Astrocyte (in vitro differentiated cells and primary cell): ENCODE measurements at regions not wholly inside any gene's neighbourhood (a gene's known extent, or its start where the extent isn't known, plus 50 kb on each side); places are given as distances from the start of the nearest gene placed in this dataset.

ENCODE experiments used
- DNase-seq: peaks from one replicate; pipeline ENCODE4 v3.0.0-alpha.2; 2010; ENCODE audit warnings: low read depth
- FAIRE-seq: peaks from 2 replicates; lab custom pipeline; 2011; peaks lifted over from hg19 to GRCh38; lab: Jason Lieb, UNC
- H2AFZ ChIP-seq: 2 replicates; pipeline ENCODE4 v1.6.0; 2012; ENCODE audit warnings: low read depth, low read length, inconsistent platforms
- H3K27ac ChIP-seq: 2 replicates; pipeline ENCODE4 v1.5.1; 2011; ENCODE audit warnings: low read depth, low read length, inconsistent platforms
- H3K27me3 ChIP-seq: 2 replicates; pipeline ENCODE4 v1.6.0; 2011; ENCODE audit warnings: low read length, inconsistent platforms; ENCODE audit not compliant: insufficient read depth
- H3K36me3 ChIP-seq: 2 replicates; pipeline ENCODE4 v1.5.1; 2011; ENCODE audit warnings: low read length, inconsistent platforms; ENCODE audit not compliant: insufficient read depth
- H3K4me1 ChIP-seq: 2 replicates; pipeline ENCODE4 v1.5.1; 2011; ENCODE audit warnings: low read length, inconsistent platforms; ENCODE audit not compliant: insufficient read depth
- H3K4me2 ChIP-seq: 2 replicates; pipeline ENCODE4 v1.6.0; 2012; ENCODE audit warnings: low read length, inconsistent platforms
- H3K4me3 ChIP-seq: 2 replicates; pipeline ENCODE4 v1.5.1; 2011; ENCODE audit warnings: low read depth, mild to moderate bottlenecking, low read length, inconsistent platforms; ENCODE audit not compliant: insufficient read depth
- H3K79me2 ChIP-seq: 2 replicates; pipeline ENCODE4 v1.6.0; 2012; ENCODE audit warnings: mild to moderate bottlenecking, low read length, inconsistent platforms; ENCODE audit not compliant: insufficient read depth
- H3K9ac ChIP-seq: 2 replicates; pipeline ENCODE4 v1.6.0; 2012; ENCODE audit warnings: mild to moderate bottlenecking, low read length, inconsistent platforms
- H3K9me3 ChIP-seq: 2 replicates; pipeline ENCODE4 v1.5.1; 2012; ENCODE audit warnings: low read depth, mild to moderate bottlenecking, low read length, inconsistent platforms; ENCODE audit not compliant: insufficient read depth
- H4K20me1 ChIP-seq: 2 replicates; pipeline ENCODE4 v1.6.0; 2012; ENCODE audit warnings: low read length, inconsistent platforms; ENCODE audit not compliant: insufficient read depth
- H3K27ac Mint-ChIP-seq: one replicate; pipeline ENCODE4 v1.8.0; 2021; ENCODE audit warnings: mild to moderate bottlenecking, mixed read lengths; ENCODE audit not compliant: unreplicated experiment
- H3K27me3 Mint-ChIP-seq: one replicate; pipeline ENCODE4 v1.8.0; 2021; ENCODE audit warnings: low read depth, mixed read lengths; ENCODE audit not compliant: unreplicated experiment
- H3K36me3 Mint-ChIP-seq: one replicate; pipeline ENCODE4 v1.8.0; 2021; ENCODE audit warnings: low read depth, mixed read lengths; ENCODE audit not compliant: unreplicated experiment
- H3K4me1 Mint-ChIP-seq: one replicate; pipeline ENCODE4 v1.8.0; 2021; ENCODE audit warnings: low read depth, mixed read lengths; ENCODE audit not compliant: unreplicated experiment
- H3K4me3 Mint-ChIP-seq: one replicate; pipeline ENCODE4 v1.8.0; 2021; ENCODE audit warnings: mild to moderate bottlenecking, moderate library complexity, mixed read lengths; ENCODE audit not compliant: unreplicated experiment
- H3K9me3 Mint-ChIP-seq: one replicate; pipeline ENCODE4 v1.8.0; 2021; ENCODE audit warnings: mild to moderate bottlenecking, mixed read lengths; ENCODE audit not compliant: unreplicated experiment
- EZH2 ChIP-seq: IDR thresholded peaks from 2 replicates; pipeline ENCODE4 v1.6.1; 2012; ENCODE audit warnings: mild to moderate bottlenecking, low read length, inconsistent platforms; ENCODE audit not compliant: insufficient read depth
- TF ChIP-seq, protein P1 (sequence below): IDR thresholded peaks from 2 replicates; pipeline ENCODE4 v1.5.1; 2011; ENCODE audit warnings: low read depth, mild to moderate bottlenecking, inconsistent platforms, low read length, moderate library complexity; ENCODE audit not compliant: insufficient read depth

DNA sequence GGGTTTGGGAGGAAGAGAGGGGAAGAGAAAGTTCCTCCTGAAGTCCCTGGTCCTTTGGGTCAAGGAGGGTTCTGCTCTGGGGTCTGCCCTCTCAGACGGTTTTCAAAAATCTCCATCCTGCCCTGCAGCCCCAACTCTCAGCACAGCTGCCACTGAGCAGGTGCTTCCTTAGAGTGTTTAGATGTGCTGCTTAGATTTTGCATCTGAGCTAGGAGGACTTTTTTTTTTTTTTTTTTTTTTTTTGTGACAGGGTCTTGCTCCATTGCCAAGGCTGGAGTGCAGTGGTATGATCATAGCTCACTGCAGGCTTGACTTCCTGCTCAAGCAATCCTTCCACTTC, 324.9 kb upstream of the POU3F1 start:
- H3K4me3 Mint-ChIP-seq, result no peak overlapping the region
- H3K27me3 Mint-ChIP-seq, result peaks cover 13% of the 10 kb centered on the region
- Histone ChIP-seq H3K9ac (no peak overlapping the region), H3K27me3 (peaks cover 2% of the 10 kb centered on the region), H4K20me1 (no peaks in the 10 kb centered on the region), H3K27ac (no peak overlapping the region), H3K4me2 (no peak overlapping the region), H3K4me3 (no peak overlapping the region), H3K4me1 (no peaks in the 10 kb centered on the region), H3K36me3 (no peaks in the 10 kb centered on the region), H3K79me2 (no peaks in the 10 kb centered on the region), H3K9me3 (peaks cover 6% of the 10 kb centered on the region), H2AFZ (no peak overlapping the region)
- TF ChIP-seq, protein P1, sequence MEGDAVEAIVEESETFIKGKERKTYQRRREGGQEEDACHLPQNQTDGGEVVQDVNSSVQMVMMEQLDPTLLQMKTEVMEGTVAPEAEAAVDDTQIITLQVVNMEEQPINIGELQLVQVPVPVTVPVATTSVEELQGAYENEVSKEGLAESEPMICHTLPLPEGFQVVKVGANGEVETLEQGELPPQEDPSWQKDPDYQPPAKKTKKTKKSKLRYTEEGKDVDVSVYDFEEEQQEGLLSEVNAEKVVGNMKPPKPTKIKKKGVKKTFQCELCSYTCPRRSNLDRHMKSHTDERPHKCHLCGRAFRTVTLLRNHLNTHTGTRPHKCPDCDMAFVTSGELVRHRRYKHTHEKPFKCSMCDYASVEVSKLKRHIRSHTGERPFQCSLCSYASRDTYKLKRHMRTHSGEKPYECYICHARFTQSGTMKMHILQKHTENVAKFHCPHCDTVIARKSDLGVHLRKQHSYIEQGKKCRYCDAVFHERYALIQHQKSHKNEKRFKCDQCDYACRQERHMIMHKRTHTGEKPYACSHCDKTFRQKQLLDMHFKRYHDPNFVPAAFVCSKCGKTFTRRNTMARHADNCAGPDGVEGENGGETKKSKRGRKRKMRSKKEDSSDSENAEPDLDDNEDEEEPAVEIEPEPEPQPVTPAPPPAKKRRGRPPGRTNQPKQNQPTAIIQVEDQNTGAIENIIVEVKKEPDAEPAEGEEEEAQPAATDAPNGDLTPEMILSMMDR, result no peak
- TF ChIP-seq EZH2, result no peak
- peaks cover 18% of the 10 kb centered on the region for H3K9me3 Mint-ChIP-seq
- H3K27ac Mint-ChIP-seq, result no peak overlapping the region
- FAIRE-seq, result no peak
- no peaks in the 10 kb centered on the region for H3K4me1 Mint-ChIP-seq
- H3K36me3 Mint-ChIP-seq, result no peaks in the 10 kb centered on the region
- no peak for DNase-seq

DNA sequence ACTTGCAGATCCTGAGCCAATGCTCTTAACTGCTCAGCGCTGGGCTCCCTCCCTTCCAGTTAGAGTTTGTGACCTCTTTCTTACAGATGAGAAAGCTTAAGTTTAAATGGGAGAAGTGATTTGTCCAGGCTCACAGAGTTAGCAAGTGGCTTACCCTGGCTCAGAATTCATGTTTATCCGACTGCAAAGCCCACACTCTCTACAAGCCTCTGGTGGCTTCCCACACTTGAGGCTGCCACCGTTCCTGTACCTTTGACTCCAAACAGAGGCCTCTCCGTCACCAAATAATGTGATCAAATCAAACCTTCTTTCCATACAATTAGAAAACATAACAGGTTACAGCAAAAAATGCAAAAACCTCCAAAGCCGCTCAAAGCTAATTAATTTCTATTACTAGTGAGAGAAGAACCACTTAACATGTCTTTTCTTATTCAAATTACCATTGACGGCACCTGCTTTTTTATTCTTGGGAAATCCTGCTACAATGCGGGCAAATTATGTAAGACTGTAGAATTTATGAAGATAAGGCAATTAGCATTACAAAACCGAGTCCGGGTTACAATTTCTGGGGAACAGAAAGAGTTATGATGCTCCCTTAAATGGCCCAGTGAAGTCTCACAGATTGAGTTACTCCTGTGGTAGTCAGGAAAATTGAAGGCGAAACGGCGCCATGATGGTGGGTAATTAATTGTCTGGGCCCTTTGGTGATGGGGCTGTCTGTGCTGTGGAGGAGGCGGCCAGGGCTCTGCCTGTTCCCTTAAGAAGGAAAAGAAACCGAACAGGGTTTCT, 324.3 kb upstream of the POU3F1 start:
- FAIRE-seq (no peak), DNase-seq (no peak)
- Histone ChIP-seq H4K20me1 (no peaks in the 10 kb centered on the region), H2AFZ (no peak overlapping the region), H3K4me1 (no peaks in the 10 kb centered on the region), H3K27me3 (peaks cover 2% of the 10 kb centered on the region), H3K36me3 (no peaks in the 10 kb centered on the region), H3K9me3 (peaks cover 6% of the 10 kb centered on the region), H3K4me3 (no peak overlapping the region), H3K27ac (no peak overlapping the region), H3K79me2 (no peaks in the 10 kb centered on the region), H3K4me2 (no peak overlapping the region), H3K9ac (no peak overlapping the region)
- Mint-ChIP-seq H3K4me1 (no peaks in the 10 kb centered on the region), H3K4me3 (no peak overlapping the region), H3K36me3 (no peaks in the 10 kb centered on the region), H3K27me3 (peaks cover 13% of the 10 kb centered on the region), H3K27ac (no peak overlapping the region), H3K9me3 (peaks cover 18% of the 10 kb centered on the region)
- TF ChIP-seq, protein P1, result no peak
- TF ChIP-seq EZH2, result no peak

DNA sequence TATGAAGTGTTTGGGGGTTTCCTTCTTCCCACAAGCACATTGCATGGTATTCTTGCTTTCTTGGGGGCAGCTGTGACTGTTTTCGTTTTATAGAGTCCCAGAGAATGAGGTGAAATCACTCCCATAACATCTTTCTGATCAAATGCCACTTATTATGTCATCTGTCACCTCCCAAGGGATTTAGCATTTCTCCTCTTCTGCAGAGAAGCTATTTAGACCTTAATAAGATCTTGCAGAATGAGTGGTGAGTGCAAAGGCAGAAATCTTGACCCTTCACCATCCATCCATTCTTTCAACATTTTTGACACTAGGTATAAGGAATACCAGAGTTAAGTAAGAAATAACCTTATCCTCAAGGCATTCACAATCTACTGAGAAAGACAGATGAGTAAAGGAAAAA, 318.6 kb upstream of the POU3F1 start:
- no peak overlapping the region for H3K4me2 ChIP-seq
- FAIRE-seq (no peak), DNase-seq (no peak)
- no peak overlapping the region for H2AFZ ChIP-seq
- Mint-ChIP-seq H3K27ac (no peak overlapping the region), H3K4me3 (no peak overlapping the region), H3K27me3 (peaks cover 16% of the 10 kb centered on the region), H3K9me3 (peaks cover 7% of the 10 kb centered on the region), H3K4me1 (no peaks in the 10 kb centered on the region), H3K36me3 (no peaks in the 10 kb centered on the region)
- TF ChIP-seq, protein P1, result no peak
- TF ChIP-seq EZH2, result no peak
- no peaks in the 10 kb centered on the region for H3K79me2 ChIP-seq
- H3K27ac ChIP-seq, result no peak overlapping the region
- H4K20me1 ChIP-seq, result no peaks in the 10 kb centered on the region
- no peaks in the 10 kb centered on the region for H3K36me3 ChIP-seq
- no peaks in the 10 kb centered on the region for H3K9me3 ChIP-seq
- H3K4me3 ChIP-seq, result no peak overlapping the region
- peaks cover 3% of the 10 kb centered on the region for H3K27me3 ChIP-seq
- H3K4me1 ChIP-seq, result no peaks in the 10 kb centered on the region
- no peak overlapping the region for H3K9ac ChIP-seq
